Loucy (cell line): ENCODE measurements at regions not wholly inside any gene's neighbourhood (a gene's known extent, or its start where the extent isn't known, plus 50 kb on each side); places are given as distances from the start of the nearest gene placed in this dataset.

ENCODE experiments used
- CTCF ChIP-seq: fragments of 200-600 bp; sonication (generic); conservative IDR thresholded peaks from 2 replicates; pipeline ENCODE4 v1.5.1; 2014; ENCODE audit warnings: mild to moderate bottlenecking, antibody characterized with exemption, low read length
- EZH2phosphoT487 ChIP-seq: fragments of 200-600 bp; IDR thresholded peaks from 2 replicates; pipeline ENCODE4 v1.6.1; 2018; ENCODE audit warnings: antibody characterized with exemption, mild to moderate bottlenecking, moderate library complexity, borderline replicate concordance

DNA sequence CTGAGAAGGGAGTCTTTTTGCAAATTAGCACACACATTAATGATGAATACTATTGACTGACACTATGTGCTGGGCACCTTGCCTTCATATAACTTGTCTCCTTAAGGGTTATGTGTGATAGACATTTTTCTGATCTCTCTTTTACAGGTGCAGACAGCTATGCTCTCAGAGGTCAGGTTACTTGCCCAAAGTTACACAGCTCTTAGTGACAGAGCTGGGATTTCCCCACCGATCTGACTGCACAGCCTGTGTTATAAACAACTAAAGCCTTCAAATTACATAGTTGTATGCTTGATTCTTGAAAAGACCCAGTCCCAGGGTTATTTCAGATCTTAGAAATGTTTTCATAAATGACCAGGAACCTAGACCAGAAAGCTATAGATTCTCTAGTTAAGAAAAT, 462.7 kb downstream of the EBF1 start:
- TF ChIP-seq EZH2phosphoT487 (no peak), CTCF (no peak)
